ENCODE measurements at regions not wholly inside any gene's neighbourhood (a gene's known extent, or its start where the extent isn't known, plus 50 kb on each side); places are given as distances from the start of the nearest gene placed in this dataset.

DNA sequence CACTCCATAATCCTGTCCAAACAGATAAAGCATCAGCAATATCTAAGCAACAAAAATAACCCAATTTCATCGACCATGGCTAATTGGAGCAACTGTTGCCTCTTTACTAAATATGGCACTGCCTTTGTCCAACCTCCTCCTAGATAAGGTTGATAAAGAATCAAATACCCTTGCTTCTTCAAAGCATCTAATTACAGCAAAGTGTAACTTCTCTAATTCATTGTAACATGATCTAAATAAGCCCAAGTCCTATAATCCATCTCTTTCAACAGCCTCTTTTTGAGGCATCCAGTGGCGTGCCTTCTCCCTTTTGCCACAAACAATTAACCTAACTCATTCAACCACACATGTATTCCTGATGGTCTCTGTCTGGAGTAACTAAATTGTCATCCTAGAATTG is 81.7 kb upstream of the KLHL1 start:
- no peak overlapping the region for H3K4me3 ChIP-seq
- TF ChIP-seq, protein P1, sequence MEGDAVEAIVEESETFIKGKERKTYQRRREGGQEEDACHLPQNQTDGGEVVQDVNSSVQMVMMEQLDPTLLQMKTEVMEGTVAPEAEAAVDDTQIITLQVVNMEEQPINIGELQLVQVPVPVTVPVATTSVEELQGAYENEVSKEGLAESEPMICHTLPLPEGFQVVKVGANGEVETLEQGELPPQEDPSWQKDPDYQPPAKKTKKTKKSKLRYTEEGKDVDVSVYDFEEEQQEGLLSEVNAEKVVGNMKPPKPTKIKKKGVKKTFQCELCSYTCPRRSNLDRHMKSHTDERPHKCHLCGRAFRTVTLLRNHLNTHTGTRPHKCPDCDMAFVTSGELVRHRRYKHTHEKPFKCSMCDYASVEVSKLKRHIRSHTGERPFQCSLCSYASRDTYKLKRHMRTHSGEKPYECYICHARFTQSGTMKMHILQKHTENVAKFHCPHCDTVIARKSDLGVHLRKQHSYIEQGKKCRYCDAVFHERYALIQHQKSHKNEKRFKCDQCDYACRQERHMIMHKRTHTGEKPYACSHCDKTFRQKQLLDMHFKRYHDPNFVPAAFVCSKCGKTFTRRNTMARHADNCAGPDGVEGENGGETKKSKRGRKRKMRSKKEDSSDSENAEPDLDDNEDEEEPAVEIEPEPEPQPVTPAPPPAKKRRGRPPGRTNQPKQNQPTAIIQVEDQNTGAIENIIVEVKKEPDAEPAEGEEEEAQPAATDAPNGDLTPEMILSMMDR (IDR thresholded peaks at IDR 0.05), result no peak
- ATAC-seq (no peak), DNase-seq (no peak)
- H3K36me3 ChIP-seq, result no peaks in the 10 kb centered on the region
- H3K4me1 ChIP-seq, result no peaks in the 10 kb centered on the region
- H3K27me3 ChIP-seq (ENCODE audit: low read depth), result no peaks in the 10 kb centered on the region
- H3K9me3 ChIP-seq, result no peaks in the 10 kb centered on the region
- intact Hi-C loops (cut with DNase I), result no loop called here
- no peak overlapping the region for H3K27ac ChIP-seq

DNA sequence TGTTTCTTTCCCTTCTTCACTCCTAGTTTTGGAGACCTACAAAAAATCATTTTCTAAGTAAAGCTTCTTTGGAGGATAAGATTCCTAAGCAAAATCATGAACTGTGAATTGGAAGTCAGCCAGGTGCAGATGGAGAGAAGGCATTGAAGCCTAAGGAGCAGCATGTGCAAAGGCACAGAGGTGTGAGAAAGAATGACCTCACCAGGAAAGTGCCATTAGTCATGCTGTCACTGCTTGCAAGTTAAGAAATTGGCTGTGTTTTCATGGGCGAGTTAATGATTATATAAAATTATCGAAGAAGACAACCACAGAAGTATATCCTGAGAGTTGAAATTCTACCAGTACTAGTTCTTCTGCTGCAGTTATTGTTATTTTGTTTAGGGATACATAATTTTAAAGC is 80.3 kb upstream of the KLHL1 start:
- intact Hi-C loops (cut with DNase I), result no loop called here
- H3K4me3 ChIP-seq, result no peak overlapping the region
- ATAC-seq (no peak), DNase-seq (no peak)
- H3K27ac ChIP-seq, result no peak overlapping the region
- TF ChIP-seq, protein P1 (IDR thresholded peaks at IDR 0.05), result no peak
- no peaks in the 10 kb centered on the region for H3K36me3 ChIP-seq
- no peaks in the 10 kb centered on the region for H3K9me3 ChIP-seq
- H3K4me1 ChIP-seq, result no peaks in the 10 kb centered on the region
- no peaks in the 10 kb centered on the region for H3K27me3 ChIP-seq (ENCODE audit: low read depth)

DNA sequence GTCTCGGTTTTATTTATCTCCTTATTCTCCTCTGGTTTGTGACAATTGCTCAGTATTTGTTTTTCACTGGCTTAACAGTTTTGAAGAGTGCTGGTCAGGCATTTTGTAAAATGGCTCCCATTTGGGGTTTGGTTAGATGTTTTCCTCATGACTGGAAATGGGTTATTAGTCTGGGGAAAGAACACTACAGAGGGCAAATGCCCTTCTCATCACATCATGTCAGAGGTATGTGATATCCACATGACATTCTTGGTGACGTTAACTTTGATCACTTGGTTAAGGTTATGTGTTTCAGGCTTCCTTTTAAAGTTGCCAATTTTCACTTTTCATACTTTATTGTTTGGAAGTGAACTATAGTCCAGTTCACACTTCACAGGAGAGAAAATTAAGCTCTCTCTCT is 74.8 kb upstream of the KLHL1 start:
- Histone ChIP-seq H3K36me3 (no peaks in the 10 kb centered on the region), H3K4me3 (no peak overlapping the region), H3K9me3 (no peaks in the 10 kb centered on the region), H3K27ac (no peak overlapping the region), H3K27me3 (ENCODE audit: low read depth) (no peaks in the 10 kb centered on the region), H3K4me1 (no peaks in the 10 kb centered on the region)
- no peak for DNase-seq
- ATAC-seq, result no peak
- intact Hi-C loops (cut with DNase I), result no loop called here
- TF ChIP-seq, protein P1 (IDR thresholded peaks at IDR 0.05), result no peak
